IMR-90 (cell line): ENCODE measurements at regions not wholly inside any gene's neighbourhood (a gene's known extent, or its start where the extent isn't known, plus 50 kb on each side); places are given as distances from the start of the nearest gene placed in this dataset.

Experiments used
- CEBPB ChIP-seq: IDR thresholded peaks from 2 replicates; pipeline ENCODE4 v1.6.1; 2012; ENCODE audit warnings: low read depth, low read length, improper control_type of control experiment
- POLR2A ChIP-seq: IDR thresholded peaks from 2 replicates; pipeline ENCODE4 v1.6.1; 2012; ENCODE audit warnings: mild to moderate bottlenecking, low read depth, low read length
- RAD21 ChIP-seq: IDR thresholded peaks from 2 replicates; pipeline ENCODE4 v1.6.1; 2012; ENCODE audit warnings: low read length, improper control_type of control experiment
- RCOR1 ChIP-seq: IDR thresholded peaks from 2 replicates; pipeline ENCODE4 v1.6.1; 2012; ENCODE audit warnings: mild to moderate bottlenecking, low read length, improper control_type of control experiment; ENCODE audit not compliant: insufficient replicate concordance
- SMC3 ChIP-seq: fragments of 150-350 bp; IDR thresholded peaks from 2 replicates; pipeline ENCODE4 v1.6.1; 2016; ENCODE audit warnings: low read depth, mild to moderate bottlenecking, antibody characterized with exemption, low read length, moderate library complexity
- TF ChIP-seq, protein P1 (sequence below): conservative IDR thresholded peaks from 2 replicates; pipeline ENCODE4 v1.5.1; 2012; ENCODE audit warnings: mild to moderate bottlenecking, low read depth, low read length, improper control_type of control experiment
- TF ChIP-seq, protein P2 (sequence below): fragments of 150-350 bp; IDR thresholded peaks from 2 replicates; pipeline ENCODE4 v1.6.1; 2016; ENCODE audit warnings: low read depth, mild to moderate bottlenecking, low read length, moderate library complexity, borderline replicate concordance
- TF ChIP-seq, protein P3 (sequence below): fragments of 150-350 bp; IDR thresholded peaks from 2 replicates; pipeline ENCODE4 v1.6.1; 2017; ENCODE audit warnings: mild to moderate bottlenecking, antibody characterized with exemption, low read length, low read depth

GRCh38 chr3:40751666-40752065, 226.9 kb downstream of the ZNF621 start:
- no peak for TF ChIP-seq CEBPB
- TF ChIP-seq, protein P1, sequence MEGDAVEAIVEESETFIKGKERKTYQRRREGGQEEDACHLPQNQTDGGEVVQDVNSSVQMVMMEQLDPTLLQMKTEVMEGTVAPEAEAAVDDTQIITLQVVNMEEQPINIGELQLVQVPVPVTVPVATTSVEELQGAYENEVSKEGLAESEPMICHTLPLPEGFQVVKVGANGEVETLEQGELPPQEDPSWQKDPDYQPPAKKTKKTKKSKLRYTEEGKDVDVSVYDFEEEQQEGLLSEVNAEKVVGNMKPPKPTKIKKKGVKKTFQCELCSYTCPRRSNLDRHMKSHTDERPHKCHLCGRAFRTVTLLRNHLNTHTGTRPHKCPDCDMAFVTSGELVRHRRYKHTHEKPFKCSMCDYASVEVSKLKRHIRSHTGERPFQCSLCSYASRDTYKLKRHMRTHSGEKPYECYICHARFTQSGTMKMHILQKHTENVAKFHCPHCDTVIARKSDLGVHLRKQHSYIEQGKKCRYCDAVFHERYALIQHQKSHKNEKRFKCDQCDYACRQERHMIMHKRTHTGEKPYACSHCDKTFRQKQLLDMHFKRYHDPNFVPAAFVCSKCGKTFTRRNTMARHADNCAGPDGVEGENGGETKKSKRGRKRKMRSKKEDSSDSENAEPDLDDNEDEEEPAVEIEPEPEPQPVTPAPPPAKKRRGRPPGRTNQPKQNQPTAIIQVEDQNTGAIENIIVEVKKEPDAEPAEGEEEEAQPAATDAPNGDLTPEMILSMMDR, result no peak
- no peak for TF ChIP-seq SMC3
- TF ChIP-seq, protein P2, sequence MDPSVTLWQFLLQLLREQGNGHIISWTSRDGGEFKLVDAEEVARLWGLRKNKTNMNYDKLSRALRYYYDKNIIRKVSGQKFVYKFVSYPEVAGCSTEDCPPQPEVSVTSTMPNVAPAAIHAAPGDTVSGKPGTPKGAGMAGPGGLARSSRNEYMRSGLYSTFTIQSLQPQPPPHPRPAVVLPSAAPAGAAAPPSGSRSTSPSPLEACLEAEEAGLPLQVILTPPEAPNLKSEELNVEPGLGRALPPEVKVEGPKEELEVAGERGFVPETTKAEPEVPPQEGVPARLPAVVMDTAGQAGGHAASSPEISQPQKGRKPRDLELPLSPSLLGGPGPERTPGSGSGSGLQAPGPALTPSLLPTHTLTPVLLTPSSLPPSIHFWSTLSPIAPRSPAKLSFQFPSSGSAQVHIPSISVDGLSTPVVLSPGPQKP, result no peak
- no peak for TF ChIP-seq POLR2A
- no peak for TF ChIP-seq RAD21
- TF ChIP-seq, protein P3, sequence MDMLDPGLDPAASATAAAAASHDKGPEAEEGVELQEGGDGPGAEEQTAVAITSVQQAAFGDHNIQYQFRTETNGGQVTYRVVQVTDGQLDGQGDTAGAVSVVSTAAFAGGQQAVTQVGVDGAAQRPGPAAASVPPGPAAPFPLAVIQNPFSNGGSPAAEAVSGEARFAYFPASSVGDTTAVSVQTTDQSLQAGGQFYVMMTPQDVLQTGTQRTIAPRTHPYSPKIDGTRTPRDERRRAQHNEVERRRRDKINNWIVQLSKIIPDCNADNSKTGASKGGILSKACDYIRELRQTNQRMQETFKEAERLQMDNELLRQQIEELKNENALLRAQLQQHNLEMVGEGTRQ, result no peak
- TF ChIP-seq RCOR1, result no peak
